AG08396 (cell line): ENCODE measurements at regions not wholly inside any gene's neighbourhood (a gene's known extent, or its start where the extent isn't known, plus 50 kb on each side); places are given as distances from the start of the nearest gene placed in this dataset.
"Not testable (repeated sequence)": the region's sequence is repeated elsewhere in the genome, so short reads cannot be mapped to it uniquely, and the experiment has no call there.

ENCODE experiments used
- DNase-seq: peaks from one replicate; pipeline ENCODE4 v3.0.0; 2012; ENCODE audit warnings: low spot score, mixed read lengths

DNA sequence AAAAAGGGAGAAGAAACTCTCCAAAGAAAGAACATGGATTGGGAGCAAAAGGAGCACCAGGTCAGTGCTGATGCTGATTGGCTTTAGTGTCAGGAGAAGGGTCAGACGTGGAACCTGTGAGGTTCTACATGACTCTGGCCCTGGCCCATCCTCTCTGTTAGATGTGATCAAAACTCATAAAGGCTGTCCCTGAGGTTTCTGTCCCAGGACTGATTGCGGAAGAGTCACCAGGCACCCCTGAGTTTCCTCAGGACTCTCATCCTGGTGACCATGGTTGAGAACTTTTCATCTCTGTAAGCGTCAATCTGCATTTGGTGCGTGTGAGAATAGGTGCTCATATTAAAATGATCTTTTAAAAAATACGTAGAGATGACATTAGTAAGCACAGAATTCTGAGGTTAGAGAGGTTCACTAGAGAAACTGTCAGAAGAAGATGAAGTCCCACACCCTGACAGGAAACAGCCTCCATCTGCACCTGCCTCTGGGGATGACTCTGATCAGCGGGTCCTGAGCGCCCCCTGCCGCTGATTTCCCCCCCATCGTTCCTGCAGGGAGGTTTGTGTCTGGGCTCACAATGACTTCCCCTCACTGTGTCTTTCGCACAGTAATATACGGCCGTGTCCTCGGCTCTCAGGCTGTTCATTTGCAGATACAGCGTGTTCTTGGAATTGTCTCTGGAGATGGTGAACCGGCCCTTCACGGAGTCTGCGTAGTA is 741.8 kb downstream of the TMEM121 start:
- DNase-seq, result no peak

DNA sequence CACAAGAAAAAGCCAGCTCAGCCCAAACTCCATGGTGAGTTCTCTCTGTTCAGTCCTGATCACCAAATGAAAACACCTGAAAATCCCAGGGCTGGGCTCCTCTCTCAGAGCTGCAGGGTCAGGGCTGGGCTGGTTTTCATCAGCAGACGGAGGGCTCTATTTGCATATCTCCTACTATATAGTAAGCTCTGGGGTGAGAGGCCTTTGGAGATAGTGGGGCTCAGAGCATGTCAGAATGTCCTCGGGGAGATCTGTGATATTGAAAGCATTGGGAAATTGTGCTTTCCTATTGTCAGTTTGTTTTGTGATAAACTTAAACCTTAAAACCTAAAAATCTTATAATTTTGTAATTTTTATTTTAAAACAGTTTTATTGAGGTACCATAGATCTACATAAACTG is 742.6 kb downstream of the TMEM121 start:
- no peak for DNase-seq

DNA sequence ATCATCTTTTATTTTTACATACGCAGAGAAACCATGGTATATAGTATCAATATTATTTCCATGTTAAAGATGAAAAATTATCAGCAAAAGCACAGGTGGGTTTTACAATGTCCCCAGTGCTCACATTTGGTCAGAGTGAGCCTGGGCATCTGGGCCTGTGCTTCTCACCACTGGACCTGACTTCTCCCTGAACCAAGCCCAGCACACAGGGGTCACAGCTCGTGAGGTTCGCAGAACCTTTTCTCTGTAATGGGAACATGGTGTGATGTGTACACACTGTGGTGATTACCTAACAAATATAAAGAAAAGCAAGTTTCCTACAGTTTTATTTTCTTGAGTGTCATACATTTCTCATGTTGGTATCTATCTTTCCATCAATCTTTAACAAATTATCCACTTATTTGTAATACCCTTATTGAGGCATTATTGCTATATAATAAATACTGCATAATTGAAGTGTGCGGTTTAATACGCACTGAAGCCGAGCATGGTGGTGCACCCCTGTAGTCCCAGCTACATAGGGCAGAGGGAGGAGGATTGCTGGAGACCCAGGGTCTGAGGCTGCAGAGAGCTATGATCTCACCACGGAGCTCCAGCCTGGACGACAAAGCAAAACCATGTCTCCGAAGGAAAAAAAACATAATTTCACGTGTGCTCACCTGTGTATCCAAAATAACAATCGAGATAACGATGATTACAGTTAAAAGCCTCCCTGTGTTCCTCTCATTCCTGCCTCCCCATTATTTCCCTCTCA is 743.2 kb downstream of the TMEM121 start:
- DNase-seq, result no peak

DNA sequence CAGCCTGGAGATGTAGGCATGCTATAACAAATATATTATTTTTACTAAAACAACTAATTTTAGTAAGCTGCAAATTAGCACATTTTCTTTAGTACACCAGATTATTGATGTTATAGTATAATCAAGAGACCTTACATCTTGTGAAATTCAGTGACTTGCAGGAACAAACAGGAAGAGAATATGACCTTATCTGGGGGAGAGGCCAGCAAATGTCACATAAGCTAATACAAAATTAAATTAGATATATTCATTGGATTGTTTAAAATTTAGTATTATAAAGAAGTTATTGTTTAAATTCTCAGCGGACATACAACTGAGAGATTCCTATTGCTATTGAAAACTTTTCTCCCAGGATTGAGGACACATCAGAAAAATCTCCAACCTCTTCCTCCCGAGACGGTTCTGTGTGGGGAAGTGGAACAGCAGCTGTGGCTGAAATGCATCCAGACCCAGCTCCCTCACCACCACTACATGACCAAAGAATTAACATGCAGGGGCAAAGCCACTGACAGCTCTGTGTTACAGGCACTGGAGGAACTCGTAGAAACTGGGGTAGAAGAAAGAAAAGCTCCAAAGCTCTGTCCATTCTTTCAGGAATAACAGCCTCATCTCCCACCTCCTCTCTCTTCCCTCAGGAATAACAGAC is 744.2 kb downstream of the TMEM121 start:
- not testable (repeated sequence) for DNase-seq

DNA sequence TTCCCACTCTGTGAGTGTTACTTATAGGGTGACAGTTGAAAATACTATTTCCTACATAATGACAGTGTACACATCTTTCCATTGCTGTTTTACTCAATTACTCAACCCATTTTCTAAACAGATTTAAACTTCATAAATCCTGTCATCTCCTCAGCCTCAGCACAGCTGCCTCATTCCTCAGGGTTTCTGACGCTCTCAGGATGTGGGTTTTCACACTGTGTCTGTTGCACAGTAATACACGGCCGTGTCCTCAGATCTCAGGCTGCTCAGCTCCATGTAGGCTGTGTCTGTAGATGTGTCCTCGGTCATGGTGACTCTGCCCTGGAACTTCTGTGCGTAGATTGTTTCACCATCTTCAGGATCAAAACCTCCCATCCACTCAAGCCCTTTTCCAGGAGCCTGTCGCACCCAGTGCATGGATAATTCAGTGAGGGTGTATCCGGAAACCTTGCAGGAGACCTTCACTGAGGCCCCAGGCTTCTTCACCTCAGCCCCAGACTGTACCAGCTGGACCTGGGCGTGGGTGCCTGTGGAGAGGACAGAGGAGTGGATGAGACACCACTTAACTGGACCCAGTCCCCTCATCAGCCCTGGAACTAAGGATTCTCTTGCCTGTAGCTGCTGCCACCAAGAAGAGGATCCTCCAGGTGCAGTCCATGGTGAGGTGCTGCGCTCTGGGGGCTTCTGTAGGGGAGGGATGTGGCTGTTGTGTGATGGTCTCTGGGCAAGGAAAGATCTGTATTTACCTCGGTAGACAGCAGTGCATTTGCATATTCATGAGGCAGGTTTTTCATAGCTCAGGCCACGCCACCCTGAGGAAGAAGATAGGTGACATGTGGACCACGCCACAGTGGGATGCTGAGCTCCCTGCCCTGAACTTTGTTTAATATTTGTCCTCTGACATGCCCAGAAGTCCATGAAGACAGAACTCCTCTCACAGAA is 750.2 kb downstream of the TMEM121 start:
- DNase-seq, result no peak

DNA sequence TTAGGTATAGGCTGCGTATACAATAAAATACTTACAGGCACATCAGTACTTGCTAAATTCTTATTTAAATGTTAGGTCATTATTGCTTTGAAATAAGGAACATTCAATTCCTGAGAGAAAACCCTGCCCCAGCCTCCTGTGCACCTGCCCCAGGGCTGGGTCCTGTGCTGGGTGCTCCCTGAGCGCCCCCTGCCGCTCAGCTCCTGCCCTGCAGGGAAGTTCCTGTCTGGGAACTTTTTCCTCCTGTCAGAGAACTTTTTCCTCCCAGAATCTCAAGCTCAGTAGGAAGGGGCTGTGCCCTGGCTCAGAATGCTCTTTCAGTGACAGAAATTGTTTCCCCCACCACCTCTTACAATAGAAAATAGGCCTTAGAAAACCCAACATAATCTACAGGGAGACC is 751.1 kb downstream of the TMEM121 start:
- no peak for DNase-seq

DNA sequence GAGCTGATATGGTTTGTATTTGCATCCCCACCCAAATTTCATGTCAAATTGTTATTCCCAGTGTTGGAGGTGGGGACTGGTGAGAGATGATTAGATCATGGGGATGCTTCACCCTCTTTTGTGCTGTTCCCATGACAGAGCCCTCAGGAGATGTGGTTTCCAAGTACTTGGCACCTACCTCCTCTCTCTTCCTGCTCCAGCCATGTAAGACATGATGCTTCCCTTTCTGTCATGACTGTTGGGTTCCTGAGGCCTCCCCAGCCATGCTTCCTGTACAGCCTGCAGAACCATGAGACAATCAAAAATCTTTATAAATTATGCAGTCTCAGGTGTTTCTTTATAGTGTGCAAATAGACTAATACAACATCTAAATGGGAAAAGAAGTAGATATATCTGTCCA is 754.5 kb downstream of the TMEM121 start:
- no peak for DNase-seq

DNA sequence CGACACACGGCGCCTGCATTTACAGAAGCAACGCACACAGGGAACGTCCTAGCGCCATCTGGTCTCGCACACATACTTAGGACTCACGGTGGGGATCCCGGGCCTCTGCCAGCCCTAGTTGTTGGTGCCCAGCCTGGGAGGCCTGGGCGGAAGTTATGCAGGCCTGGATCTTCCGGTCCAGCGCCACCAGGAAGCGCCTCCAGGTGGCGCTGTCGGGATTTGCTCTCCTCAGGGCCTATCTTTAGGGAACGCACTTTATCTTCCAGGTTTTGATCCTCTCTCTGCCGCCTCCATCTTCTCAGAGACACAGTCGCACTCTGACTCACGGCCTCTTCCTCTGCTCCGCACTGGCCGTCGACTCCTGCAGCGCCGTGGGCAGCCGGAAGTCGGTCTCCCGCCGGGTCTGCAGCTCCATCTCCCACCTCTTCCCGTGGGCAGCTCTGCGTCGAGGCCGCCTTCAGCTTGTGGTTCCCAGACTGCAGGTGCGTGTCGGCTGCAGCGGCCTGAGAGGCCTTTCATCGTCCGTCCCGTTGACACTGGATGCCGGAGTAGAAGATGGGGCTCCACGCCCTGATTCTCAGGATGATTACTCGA is 760.4 kb downstream of the TMEM121 start:
- DNase-seq, result no peak

DNA sequence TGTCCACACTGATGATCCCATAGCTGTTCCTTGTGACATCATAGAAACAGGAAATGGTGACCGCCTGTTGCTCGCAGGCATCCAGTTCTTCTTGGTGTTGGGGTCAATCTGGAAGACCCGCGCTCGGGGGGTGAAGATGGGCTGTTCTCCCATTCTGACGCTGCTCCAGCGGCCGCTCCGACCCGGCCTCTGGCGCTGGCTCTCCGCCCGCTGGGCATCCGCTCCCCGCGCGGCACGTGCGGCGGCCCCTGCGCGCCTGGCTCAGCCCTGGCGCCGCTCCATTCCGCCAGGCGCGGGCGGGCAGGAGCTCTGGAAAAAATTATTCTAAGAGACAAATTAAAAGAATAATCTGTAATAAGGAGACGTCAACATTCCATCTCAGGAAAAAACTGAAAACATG is 761.1 kb downstream of the TMEM121 start:
- no peak for DNase-seq

DNA sequence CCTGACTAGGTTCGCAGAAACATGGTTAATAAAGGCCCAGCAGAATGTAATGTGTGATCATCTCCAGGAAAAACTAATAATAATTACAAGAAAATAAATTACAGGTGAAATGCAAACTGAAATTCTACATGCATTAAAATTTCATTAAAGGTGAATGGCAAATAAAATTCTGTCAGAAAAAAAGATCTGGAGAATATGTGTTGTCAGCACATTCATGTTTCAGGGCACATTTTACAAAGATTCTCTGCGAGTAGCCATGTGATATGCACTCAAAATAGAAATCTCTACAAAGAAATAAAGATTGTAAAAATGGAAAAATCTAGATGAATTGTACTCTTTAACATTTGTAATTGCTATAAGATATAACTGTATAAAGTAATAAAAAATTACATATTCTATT is 765.2 kb downstream of the TMEM121 start:
- DNase-seq, result no peak

DNA sequence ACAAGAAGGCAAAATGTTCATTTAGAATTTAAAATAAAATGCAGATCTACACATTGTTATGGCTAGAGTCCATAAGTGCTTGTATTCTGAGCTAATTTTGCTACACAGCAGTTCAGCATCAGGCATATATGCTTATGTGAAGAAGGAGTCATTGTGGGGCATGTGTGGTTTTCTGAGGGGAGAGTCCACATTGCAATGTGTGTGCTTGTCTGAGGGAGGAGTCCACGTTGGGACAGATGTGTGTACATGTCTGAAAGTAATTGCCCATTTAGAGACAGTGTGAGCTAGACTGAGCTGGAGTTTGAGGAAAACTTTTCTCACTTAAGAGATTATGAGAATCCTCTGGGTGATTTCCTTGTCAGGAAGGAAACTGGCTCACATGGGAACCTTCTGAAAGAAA is 767.9 kb downstream of the TMEM121 start:
- DNase-seq, result no peak

DNA sequence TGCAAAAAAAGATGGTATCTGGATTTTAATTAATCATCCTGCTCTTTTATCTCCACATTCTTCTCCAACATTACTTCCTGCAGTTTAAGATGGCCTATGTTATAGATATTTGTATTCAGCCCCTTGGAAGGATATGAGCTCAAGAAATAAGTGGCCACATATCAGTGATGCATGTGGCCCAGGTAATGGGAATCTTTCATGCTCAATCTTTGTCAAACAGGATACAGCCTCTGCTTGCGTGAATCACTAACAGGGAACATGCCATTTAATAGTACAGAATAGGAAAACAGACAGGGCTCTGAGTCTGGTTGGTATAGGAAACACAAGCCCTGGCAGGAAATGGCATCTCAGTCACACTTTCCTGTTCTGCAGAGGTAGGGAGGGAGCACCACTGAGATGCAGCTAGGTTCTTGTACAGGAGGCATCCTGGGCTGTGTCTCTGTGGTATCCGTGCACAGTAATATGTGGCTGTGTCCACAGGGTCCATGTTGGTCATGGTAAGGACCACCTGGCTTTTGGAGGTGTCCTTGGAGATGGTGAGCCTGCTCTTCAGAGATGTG is 774.6 kb downstream of the TMEM121 start:
- DNase-seq, result not testable (repeated sequence)

DNA sequence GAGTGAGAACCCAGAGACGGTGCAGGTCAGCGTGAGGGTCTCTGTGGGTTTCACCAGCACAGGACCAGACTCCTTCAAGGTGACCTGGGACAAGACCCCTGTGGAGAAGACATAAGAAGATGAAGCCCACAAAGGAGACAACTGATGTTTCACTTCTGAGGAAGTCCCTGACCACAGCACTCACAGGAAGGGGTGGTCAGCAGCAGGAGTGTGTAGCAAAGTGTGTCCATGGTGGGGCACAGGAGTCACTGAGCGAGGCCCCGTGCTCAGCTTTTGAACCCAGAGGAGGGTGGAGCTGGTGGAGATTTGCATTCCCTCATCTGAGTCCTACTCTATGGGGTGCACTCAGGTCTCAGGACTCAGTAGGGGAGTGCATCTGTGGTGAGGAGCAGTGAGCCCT is 775.2 kb downstream of the TMEM121 start:
- DNase-seq, result not testable (repeated sequence)

DNA sequence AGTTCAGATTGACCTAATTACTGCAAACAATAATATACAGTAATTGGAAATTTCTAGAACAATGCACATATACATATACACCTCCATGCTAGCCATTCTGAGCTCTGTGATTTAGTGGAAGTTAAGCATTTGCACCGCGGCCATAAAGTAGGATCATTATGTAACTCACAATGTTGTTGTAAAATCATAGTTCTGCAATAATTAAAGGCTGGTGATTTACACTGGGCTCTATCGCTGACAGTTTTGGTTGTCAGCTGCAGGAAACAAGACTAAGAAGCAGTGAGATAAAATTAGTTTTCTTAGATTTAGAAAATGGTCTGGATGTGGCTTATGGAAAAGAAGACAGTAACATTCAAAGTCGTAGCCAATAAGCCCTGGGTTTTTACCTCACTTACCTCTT is 776.3 kb downstream of the TMEM121 start:
- DNase-seq, result no peak

DNA sequence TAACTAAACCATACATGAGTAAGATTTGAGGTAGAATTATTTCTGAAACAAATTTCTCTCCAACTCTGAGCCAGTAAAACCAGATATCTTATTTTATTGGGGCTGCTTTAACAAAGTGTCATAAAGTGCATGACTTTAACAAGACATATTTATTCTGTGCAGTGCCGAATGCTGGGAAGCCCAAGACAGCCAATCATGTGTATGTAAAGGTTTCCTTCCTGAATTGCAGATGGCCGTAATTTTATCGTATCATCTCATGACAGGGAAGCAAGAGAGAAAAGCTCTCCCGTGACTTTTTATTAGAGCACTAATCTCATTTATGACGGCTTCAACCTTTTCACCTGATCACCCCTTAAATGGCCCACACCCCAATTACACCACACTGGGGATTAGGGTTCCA is 777.9 kb downstream of the TMEM121 start:
- DNase-seq, result no peak

DNA sequence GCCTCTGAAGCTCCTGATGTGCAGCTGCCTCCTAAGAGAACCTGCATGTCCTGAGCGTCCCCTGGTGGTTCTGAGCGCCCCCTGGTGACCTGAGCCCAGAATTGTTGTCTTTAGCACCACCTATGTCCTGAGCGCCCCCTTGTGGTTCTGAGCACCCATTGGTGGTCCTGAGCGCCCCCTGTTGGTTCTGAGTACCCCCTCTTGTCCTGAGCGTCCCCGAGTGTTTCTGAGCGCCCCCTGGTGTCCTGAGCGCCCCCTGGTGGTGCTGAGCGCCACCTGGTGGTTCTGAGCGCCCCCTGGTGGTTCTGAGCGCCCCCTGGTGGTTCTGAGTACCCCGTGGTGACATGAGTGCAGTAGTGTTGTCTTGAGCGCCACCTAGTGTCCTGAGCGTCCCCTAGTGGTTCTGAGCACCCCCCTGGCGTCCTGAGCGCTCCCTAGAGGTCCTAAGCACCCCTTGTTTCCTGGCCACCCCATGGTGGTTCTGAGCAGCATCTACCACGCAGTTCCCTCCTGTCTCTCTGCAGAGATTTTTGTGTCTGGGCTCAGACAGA is 782.5 kb downstream of the TMEM121 start:
- no peak for DNase-seq

DNA sequence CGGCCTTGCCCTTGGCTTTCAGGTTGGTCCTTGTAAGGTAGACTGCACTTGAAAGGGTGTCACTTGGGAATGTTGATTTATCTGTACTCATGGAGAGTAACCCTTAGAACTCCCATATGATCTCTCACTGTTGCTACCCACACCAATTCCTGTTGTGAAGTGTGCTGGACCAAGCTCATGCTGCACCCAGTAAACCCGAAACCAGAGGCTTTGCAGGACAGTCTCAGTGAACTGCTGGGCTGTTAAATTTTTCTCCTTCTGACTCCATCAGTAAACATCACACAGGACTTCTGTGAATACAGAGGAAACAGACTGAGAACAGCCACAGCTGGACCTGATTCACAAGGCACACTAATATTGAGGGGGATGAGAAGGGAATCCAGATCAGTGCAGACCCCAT is 783.0 kb downstream of the TMEM121 start:
- no peak for DNase-seq

DNA sequence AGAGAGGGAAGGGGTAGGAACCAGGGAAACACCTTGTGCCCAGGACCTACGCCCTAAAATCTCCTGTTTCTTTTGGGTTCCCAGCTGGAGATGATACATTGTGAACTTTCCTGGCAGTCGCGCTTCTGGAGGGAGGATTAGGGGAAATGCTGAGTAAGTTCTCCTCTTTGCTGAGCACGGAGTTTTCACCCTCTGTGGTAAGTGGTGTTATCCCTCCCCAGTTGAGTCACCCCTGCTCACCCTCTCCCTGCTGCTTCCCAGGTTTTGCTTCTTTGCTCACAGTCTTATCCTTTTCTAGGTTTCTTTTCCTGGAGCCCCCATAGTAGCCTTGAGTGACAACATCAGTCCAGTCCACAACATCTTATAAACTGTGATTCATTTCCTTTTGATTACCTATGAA is 789.1 kb downstream of the TMEM121 start:
- DNase-seq, result no peak

DNA sequence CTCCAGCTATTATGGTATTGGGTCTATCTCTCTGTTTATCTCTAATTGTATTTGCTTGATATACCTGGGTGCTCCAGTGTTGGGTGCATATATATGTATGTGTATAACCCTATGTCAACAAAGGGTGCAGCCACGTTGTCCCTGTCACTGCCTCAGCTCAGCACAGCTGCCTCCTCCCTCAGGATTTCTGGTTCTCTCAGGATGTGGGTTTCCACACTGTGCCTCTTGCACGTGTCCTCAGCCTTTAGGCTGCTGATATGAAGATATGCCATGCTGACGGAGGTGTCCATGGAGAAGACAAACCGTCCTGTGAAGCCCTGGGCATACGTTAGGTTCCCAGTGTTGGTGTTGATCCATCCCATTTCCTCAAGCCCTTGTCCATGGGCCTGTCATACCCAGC is 791.2 kb downstream of the TMEM121 start:
- DNase-seq, result no peak

DNA sequence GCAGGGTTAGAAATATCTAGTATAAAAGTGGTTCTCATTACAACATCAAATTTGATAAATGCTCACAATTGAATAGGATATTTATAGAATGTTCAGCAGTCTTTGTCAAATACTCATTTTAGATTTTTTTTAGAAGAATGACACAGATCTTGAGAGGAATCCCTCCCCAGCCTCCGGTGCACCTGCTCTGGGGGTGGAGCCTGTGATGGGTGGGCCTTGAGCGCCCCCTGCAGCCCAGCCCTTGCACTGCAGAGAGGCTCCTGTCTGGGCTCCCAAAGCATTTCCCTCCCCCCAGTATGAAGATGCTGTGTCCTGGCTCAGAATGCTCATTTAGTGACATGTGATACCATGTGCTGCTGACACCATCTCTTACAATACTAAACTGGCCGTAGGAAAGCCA is 792.3 kb downstream of the TMEM121 start:
- DNase-seq, result no peak

DNA sequence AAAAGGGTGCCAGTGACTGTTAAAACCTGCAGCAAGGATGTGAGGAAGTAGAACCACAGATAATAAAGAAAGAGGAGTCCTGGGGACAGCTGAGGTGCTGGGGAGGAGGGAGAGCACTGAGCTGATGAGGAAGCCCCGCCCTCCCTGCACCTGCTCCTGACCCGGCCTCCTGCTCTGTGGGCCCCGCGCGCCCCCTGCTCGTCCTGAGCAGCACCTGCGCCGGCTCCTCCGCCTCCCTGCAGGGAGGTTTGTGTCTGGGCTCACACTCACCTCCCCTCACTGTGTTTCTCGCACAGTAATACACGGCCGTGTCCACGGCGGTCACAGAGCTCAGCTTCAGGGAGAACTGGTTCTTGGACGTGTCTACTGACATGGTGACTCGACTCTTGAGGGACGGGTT is 797.6 kb downstream of the TMEM121 start:
- not testable (repeated sequence) for DNase-seq
